ENCODE measurements at regions not wholly inside any gene's neighbourhood (a gene's known extent, or its start where the extent isn't known, plus 50 kb on each side); places are given as distances from the start of the nearest gene placed in this dataset.

DNA sequence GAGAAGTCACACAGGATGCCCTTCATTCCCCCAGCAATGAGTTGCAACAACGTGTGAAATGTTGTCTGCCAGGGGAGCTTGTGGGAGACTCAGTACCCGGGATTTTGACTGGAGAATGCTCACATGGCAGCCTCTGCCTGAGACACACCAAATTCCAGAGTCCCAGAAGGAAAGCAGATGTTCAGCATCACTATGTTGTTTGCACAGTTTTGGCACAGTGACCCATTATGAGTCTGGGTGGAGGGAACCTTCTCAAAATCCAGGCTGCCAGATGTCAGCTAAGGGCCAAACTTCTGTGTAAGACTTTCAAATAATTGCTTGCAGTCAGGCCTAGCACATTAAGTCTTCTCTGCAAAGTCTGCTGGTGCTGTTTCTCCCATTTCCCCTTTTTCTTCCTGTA lies 1029.7 kb upstream of the TENM3 start:
- TF ChIP-seq, protein P1, sequence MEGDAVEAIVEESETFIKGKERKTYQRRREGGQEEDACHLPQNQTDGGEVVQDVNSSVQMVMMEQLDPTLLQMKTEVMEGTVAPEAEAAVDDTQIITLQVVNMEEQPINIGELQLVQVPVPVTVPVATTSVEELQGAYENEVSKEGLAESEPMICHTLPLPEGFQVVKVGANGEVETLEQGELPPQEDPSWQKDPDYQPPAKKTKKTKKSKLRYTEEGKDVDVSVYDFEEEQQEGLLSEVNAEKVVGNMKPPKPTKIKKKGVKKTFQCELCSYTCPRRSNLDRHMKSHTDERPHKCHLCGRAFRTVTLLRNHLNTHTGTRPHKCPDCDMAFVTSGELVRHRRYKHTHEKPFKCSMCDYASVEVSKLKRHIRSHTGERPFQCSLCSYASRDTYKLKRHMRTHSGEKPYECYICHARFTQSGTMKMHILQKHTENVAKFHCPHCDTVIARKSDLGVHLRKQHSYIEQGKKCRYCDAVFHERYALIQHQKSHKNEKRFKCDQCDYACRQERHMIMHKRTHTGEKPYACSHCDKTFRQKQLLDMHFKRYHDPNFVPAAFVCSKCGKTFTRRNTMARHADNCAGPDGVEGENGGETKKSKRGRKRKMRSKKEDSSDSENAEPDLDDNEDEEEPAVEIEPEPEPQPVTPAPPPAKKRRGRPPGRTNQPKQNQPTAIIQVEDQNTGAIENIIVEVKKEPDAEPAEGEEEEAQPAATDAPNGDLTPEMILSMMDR (IDR thresholded peaks at IDR 0.05 in 4 of 5, conservative IDR thresholded peaks at IDR 0.05 in 1 of 5), result no peak
- TF ChIP-seq POLR2A (IDR thresholded peaks at IDR 0.05), result no peak

All from gastrocnemius medialis (tissue), 4 donors.